Gastrocnemius medialis (tissue), 4 donors: ENCODE measurements at regions not wholly inside any gene's neighbourhood (a gene's known extent, or its start where the extent isn't known, plus 50 kb on each side); places are given as distances from the start of the nearest gene placed in this dataset.

ENCODE experiments used
- ATAC-seq, 2 donors: fragments of 150-250 bp; one replicate each; pipeline ENCODE4 v1.9.1; 2016
- DNase-seq, 2 donors: peaks; one replicate each; pipeline ENCODE4 v3.0.0-alpha.2; 2019
- H3K27ac ChIP-seq, 4 donors: fragments of 200-600 bp; sonication (generic); 1 replicate in 1 of 4; 2 replicates in 3 of 4; pipeline ENCODE4 v1.5.1; 2016 to 2018; ENCODE audit warnings: mild to moderate bottlenecking in 2 of 4, moderate library complexity in 1 of 4
- H3K27me3 ChIP-seq, 3 donors: fragments of 200-600 bp; sonication (generic) in 2 of 3; 1 replicate in 1 of 3; 2 replicates in 2 of 3; pipeline versions ENCODE4 v1.5.1 to v1.6.0; 2016 to 2019; ENCODE audit warnings: mild to moderate bottlenecking in 1 of 3, moderate library complexity in 1 of 3
- H3K36me3 ChIP-seq, 2 donors: fragments of 200-600 bp; sonication (generic) in 1 of 2; one replicate each; pipeline ENCODE4 v1.5.1; 2017 to 2018
- H3K4me1 ChIP-seq, 2 donors: fragments of 200-600 bp; sonication (generic) in 1 of 2; one replicate each; pipeline ENCODE4 v1.5.1; 2016 to 2017; ENCODE audit warnings: mild to moderate bottlenecking in 2 of 2
- H3K4me3 ChIP-seq, 4 donors: fragments of 200-600 bp; sonication (generic) in 3 of 4; 1 replicate in 1 of 4; 2 replicates in 3 of 4; pipeline ENCODE4 v1.5.1; 2016 to 2019; ENCODE audit warnings: mild to moderate bottlenecking in 2 of 4
- H3K9me3 ChIP-seq, 3 donors: fragments of 200-600 bp; sonication (generic) in 2 of 3; 1 replicate in 1 of 3; 2 replicates in 2 of 3; pipeline ENCODE4 v1.5.1; 2016 to 2019
- CTCF ChIP-seq, 5 experiments: fragments of 450-650 bp in 3 of 5; fragments of 200-600 bp in 2 of 5; sonication (generic) in 2 of 5; IDR thresholded peaks in 4 of 5; conservative IDR thresholded peaks in 1 of 5; 1 replicate in 4 of 5; 2 replicates in 1 of 5; pipeline ENCODE4 v1.5.1; 2016 to 2019; ENCODE audit warnings: antibody characterized with exemption in 5 of 5, mild to moderate bottlenecking in 3 of 5, moderate library complexity in 3 of 5
- POLR2A ChIP-seq, 2 donors: fragments of 450-650 bp; IDR thresholded peaks; one replicate each; pipeline ENCODE4 v1.6.1; 2017; ENCODE audit warnings: antibody characterized with exemption in 2 of 2, mild to moderate bottlenecking in 2 of 2, moderate library complexity in 2 of 2
- in situ Hi-C, 4 donors: fragments of 200-750 bp; cut with MboI; loops; one replicate each; pipeline versions ENCODE4 v1.15.0 to v1.8.0; 2017; ENCODE audit warnings: low sequenced_read_pairs in 4 of 4
- intact Hi-C: fragments of 100-400 bp; cut with DNase I; formaldehyde crosslinking; loops from one replicate; pipeline ENCODE4 v1.15.1; 2023; ENCODE audit warnings: low total_unique reads

DNA sequence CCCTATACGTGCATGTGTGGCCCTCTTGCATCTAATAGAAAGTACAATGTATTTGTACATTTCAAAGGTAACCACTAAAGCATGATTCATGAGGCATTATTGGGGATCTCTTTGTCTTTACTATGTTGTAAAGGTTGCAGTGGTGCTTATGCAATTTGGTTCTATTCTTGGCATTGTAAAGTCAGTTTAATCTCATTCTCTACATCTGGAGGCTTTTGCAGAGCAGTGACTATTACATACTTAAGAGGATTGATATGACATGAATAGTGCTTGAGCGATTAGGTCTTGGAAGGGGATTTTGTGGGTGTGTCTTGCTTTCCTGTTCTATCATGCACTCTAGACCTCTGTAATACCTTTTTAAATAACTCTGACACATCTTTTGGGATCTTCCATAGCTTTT lies 610.0 kb downstream of the EFNB2 start:
- Histone ChIP-seq H3K4me3 (no peak overlapping the region), H3K9me3 (no peaks in the 10 kb centered on the region), H3K27ac (no peak overlapping the region), H3K4me1 (no peaks in the 10 kb centered on the region), H3K27me3 (no peaks in the 10 kb centered on the region), H3K36me3 (no peaks in the 10 kb centered on the region)
- in situ Hi-C loops (no loop called here), intact Hi-C loops (no loop called here)
- DNase-seq (no peak), ATAC-seq (no peak)
- TF ChIP-seq POLR2A (IDR thresholded peaks at IDR 0.05) (no peak), CTCF (IDR thresholded peaks at IDR 0.05 in 4 of 5, conservative IDR thresholded peaks at IDR 0.05 in 1 of 5) (no peak)

DNA sequence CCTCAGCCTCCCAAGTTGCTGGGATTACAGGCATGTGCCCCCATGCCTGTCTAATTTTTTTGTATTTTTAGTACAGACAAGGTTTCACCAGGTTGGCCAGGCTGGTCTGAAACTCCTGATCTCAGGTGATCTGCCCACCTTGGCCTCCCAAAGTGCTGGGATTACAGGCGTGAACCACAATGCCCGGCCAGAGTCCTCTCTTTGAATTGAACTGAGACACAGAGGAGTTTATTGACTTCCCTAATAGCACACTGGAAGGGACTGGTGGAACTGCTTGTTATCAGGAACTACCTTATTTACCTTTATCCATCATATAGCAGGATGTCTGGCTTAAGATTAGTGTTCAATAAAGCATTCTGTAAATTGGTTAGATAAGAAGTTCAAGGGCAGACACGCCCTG lies 613.8 kb downstream of the EFNB2 start:
- Histone ChIP-seq H3K4me3 (no peak overlapping the region), H3K4me1 (no peaks in the 10 kb centered on the region), H3K27ac (no peak overlapping the region), H3K27me3 (no peaks in the 10 kb centered on the region), H3K9me3 (no peaks in the 10 kb centered on the region), H3K36me3 (no peaks in the 10 kb centered on the region)
- TF ChIP-seq POLR2A (IDR thresholded peaks at IDR 0.05) (no peak), CTCF (IDR thresholded peaks at IDR 0.05 in 4 of 5, conservative IDR thresholded peaks at IDR 0.05 in 1 of 5) (no peak)
- intact Hi-C loops, result no loop called here
- in situ Hi-C loops, result no loop called here
- DNase-seq, result no peak
- ATAC-seq, result no peak

DNA sequence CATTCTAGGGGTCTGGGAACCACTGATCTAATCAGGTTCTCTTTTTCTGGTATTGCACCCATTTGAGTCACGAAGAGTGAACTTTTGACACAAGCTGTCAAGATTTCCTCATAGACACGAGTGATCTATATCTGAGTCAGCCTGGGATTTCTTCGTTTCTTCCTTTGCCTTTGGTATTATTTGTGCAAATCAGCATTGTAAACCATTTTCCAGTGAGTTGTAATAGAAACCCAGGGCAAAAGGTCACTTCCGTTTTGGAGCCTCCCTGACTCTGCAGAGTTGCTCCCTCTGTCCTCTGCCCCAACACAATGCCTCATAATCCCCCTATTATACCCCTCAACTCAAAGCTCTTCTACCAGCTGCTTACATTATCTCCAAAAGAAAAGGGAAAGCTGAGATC lies 615.1 kb downstream of the EFNB2 start:
- no peak for TF ChIP-seq POLR2A (IDR thresholded peaks at IDR 0.05)
- TF ChIP-seq CTCF (IDR thresholded peaks at IDR 0.05 in 4 of 5, conservative IDR thresholded peaks at IDR 0.05 in 1 of 5), result no peak
- DNase-seq, result no peak
- Histone ChIP-seq H3K9me3 (no peaks in the 10 kb centered on the region), H3K36me3 (no peaks in the 10 kb centered on the region), H3K27ac (no peak overlapping the region), H3K4me1 (no peaks in the 10 kb centered on the region), H3K27me3 (no peaks in the 10 kb centered on the region), H3K4me3 (no peak overlapping the region)
- in situ Hi-C loops (no loop called here), intact Hi-C loops (no loop called here)
- no peak for ATAC-seq

- Histone ChIP-seq H3K27me3 (no peaks in the 10 kb centered on the region), H3K4me3 (no peak overlapping the region), H3K36me3 (no peaks in the 10 kb centered on the region), H3K27ac (no peak overlapping the region), H3K4me1 (no peaks in the 10 kb centered on the region), H3K9me3 (no peaks in the 10 kb centered on the region)
- DNase-seq (no peak), ATAC-seq (no peak)
- no peak for TF ChIP-seq CTCF (IDR thresholded peaks at IDR 0.05 in 4 of 5, conservative IDR thresholded peaks at IDR 0.05 in 1 of 5)
- intact Hi-C loops (no loop called here), in situ Hi-C loops (no loop called here)
Observed at GRCh38 chr13:105918842-105919741, 616.4 kb downstream of the EFNB2 start.
